ENCODE measurements at regions not wholly inside any gene's neighbourhood (a gene's known extent, or its start where the extent isn't known, plus 50 kb on each side); places are given as distances from the start of the nearest gene placed in this dataset.

DNA sequence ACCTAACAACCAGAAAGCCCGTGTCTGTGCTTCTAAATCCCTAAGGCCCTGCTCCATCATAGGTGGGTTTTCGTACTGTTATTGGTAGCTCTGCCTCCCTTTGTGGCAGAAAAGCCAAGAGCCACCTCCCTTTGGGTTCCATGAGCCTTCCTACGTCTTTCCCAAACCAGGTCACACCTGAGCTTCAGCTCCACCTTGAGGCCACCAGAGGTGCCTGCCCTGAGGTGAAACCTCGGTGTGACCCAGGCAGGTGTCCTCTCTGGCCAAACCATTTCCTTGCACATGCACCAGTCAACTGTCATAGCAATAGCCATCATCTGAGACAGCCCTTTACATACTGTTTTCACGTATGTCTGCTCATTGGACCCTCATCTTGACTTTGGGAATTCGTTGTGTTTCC, 188.0 kb upstream of the RBPJ start:
- H3K27me3 Mint-ChIP-seq (ENCODE audit: low read depth): peaks cover 4% of the 10 kb centered on the region
- H3K4me1 Mint-ChIP-seq: peaks cover 6% of the 10 kb centered on the region
- no peak overlapping the region for H3K4me3 Mint-ChIP-seq
- H3K36me3 Mint-ChIP-seq (ENCODE audit: low read depth): no peaks in the 10 kb centered on the region
- TF ChIP-seq, protein P1, sequence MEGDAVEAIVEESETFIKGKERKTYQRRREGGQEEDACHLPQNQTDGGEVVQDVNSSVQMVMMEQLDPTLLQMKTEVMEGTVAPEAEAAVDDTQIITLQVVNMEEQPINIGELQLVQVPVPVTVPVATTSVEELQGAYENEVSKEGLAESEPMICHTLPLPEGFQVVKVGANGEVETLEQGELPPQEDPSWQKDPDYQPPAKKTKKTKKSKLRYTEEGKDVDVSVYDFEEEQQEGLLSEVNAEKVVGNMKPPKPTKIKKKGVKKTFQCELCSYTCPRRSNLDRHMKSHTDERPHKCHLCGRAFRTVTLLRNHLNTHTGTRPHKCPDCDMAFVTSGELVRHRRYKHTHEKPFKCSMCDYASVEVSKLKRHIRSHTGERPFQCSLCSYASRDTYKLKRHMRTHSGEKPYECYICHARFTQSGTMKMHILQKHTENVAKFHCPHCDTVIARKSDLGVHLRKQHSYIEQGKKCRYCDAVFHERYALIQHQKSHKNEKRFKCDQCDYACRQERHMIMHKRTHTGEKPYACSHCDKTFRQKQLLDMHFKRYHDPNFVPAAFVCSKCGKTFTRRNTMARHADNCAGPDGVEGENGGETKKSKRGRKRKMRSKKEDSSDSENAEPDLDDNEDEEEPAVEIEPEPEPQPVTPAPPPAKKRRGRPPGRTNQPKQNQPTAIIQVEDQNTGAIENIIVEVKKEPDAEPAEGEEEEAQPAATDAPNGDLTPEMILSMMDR (IDR thresholded peaks at IDR 0.05; ENCODE audit: unreplicated experiment in 3 of 3): no peak
- H3K9me3 Mint-ChIP-seq: peaks cover 6% of the 10 kb centered on the region
- H3K27ac Mint-ChIP-seq: no peak overlapping the region

DNA sequence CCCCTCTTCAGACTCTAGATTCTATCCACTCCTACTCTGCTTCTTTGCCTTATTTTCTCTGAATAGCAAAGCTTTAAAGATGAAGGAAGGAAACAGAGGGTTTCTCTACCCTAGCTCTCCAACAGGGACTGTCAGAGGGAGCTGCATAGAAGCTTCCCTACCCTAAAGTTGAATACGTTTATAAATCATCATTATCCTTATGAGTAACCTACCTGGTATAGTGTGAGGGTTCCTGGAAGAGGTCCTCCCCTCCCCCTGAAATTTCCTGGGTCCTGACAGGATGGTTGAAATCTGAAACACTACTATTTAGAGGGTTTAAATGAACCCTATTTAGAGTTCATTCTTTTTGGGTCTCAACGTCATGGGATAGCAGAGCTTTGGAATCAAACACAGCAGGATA, 187.0 kb upstream of the RBPJ start:
- H3K27ac Mint-ChIP-seq: no peak overlapping the region
- peaks cover 4% of the 10 kb centered on the region for H3K9me3 Mint-ChIP-seq
- peaks cover 10% of the 10 kb centered on the region for H3K4me1 Mint-ChIP-seq
- H3K27me3 Mint-ChIP-seq (ENCODE audit: low read depth): peaks cover 7% of the 10 kb centered on the region
- TF ChIP-seq, protein P1 (IDR thresholded peaks at IDR 0.05; ENCODE audit: unreplicated experiment in 3 of 3): no peak
- H3K4me3 Mint-ChIP-seq: no peak overlapping the region
- no peaks in the 10 kb centered on the region for H3K36me3 Mint-ChIP-seq (ENCODE audit: low read depth)

DNA sequence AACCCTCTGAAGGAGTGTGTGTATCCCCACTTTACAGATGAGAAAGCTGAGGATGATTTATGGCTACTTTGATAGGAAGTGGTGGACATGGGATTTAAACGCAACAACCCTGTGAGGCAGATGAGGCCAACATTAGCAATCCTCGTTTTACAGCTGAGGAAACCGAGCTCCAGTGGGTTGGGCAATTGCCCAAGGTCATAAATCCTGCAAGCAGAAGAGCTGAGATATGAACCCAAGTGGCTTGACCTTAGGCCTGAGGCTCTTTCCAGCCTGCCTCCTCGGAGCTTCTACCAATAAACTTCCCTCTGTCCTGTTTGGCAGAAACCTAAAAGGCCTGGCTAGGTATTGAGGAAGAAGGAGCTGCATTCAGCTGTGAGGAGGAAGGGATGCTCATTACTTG, 185.5 kb upstream of the RBPJ start:
- Mint-ChIP-seq H3K27me3 (ENCODE audit: low read depth) (peaks cover 7% of the 10 kb centered on the region), H3K27ac (no peak overlapping the region), H3K4me3 (no peak overlapping the region), H3K36me3 (ENCODE audit: low read depth) (no peaks in the 10 kb centered on the region), H3K9me3 (peaks cover 3% of the 10 kb centered on the region), H3K4me1 (peaks cover 10% of the 10 kb centered on the region)
- TF ChIP-seq, protein P1 (IDR thresholded peaks at IDR 0.05; ENCODE audit: unreplicated experiment in 3 of 3): no peak

DNA sequence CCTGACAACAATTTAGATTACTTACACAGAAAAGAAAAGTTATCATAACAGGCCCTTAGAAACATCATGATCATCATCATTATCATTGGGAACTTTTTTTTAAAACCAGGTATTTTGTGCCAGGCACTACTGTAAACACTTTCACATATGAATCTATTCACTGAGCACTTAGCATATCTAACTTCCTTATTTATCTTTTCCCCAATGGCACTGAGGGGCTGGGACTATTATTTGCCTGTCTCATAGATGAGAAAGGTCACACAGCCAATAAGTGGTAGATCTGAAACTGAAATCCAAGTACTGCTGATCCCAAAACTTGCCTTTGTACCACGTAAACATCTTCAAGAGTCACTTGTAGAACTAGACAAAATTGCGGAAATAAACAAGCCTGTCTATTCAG, 184.2 kb upstream of the RBPJ start:
- H3K9me3 Mint-ChIP-seq: no peaks in the 10 kb centered on the region
- H3K27me3 Mint-ChIP-seq (ENCODE audit: low read depth): peaks cover 7% of the 10 kb centered on the region
- TF ChIP-seq, protein P1 (IDR thresholded peaks at IDR 0.05; ENCODE audit: unreplicated experiment in 3 of 3): no peak
- H3K36me3 Mint-ChIP-seq (ENCODE audit: low read depth): no peaks in the 10 kb centered on the region
- H3K4me1 Mint-ChIP-seq: peaks cover 18% of the 10 kb centered on the region
- no peak overlapping the region for H3K4me3 Mint-ChIP-seq
- H3K27ac Mint-ChIP-seq: no peak overlapping the region

DNA sequence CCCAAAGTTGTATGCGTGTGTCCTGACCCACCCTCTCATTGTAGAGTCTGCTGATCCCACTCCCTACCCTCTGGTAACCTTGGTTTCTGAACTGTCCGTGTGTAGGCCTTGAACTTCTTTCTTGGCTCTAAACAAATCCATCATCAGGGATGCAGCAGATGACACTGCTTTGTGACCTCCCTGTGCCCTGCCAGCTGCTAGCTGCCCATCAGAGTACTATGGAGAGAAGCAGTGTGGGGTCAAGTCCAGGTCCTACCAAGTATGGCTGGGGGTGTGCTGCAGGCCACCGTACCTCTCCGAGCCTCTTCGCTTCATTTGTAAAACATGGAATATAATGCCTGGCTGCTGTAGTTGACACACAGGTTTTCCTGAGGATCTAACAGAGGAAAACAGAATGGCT, 183.5 kb upstream of the RBPJ start:
- H3K9me3 Mint-ChIP-seq: no peaks in the 10 kb centered on the region

DNA sequence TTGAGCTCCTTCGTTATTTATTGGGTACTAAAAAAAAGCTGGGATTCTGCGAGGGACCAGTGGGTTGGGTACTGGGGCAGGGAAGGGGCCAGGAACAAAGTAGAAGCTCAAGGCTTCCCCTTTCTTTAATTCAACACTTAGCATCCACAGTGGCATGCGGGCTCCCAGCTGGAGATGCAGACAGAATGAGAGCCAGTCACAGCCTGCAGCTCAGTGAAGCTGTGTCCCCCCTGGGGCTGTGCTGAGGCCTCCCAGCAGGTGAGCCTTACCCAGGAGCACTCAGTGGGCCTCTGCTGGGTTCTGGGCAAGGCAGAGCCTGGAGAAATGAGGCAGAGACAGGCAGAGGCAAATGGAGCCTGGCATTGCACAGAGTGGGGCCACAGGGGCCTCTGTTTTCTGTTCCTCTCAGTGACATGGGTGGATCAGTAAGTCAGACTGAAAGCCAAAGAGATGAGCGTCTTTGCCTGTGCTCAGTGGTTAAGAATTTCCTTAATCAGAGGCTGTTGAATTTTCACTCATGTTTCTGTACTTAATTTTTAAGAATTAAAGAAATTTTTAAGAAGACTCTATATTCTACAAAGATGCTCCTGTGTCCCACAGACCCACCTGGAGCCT, 181.4 kb upstream of the RBPJ start:
- Mint-ChIP-seq H3K9me3 (no peaks in the 10 kb centered on the region), H3K4me1 (peaks cover 28% of the 10 kb centered on the region), H3K36me3 (ENCODE audit: low read depth) (no peaks in the 10 kb centered on the region), H3K27ac (no peak overlapping the region), H3K4me3 (no peak overlapping the region), H3K27me3 (ENCODE audit: low read depth) (peaks cover 4% of the 10 kb centered on the region)
- TF ChIP-seq, protein P1 (IDR thresholded peaks at IDR 0.05; ENCODE audit: unreplicated experiment in 3 of 3): no peak

More for the DNA sequence above, 183.5 kb upstream of the RBPJ start:
- H3K27me3 Mint-ChIP-seq (ENCODE audit: low read depth): peaks cover 7% of the 10 kb centered on the region
- H3K36me3 Mint-ChIP-seq (ENCODE audit: low read depth): no peaks in the 10 kb centered on the region
- peaks cover 25% of the 10 kb centered on the region for H3K4me1 Mint-ChIP-seq
- H3K4me3 Mint-ChIP-seq: no peak overlapping the region
- H3K27ac Mint-ChIP-seq: no peak overlapping the region
- TF ChIP-seq, protein P1 (IDR thresholded peaks at IDR 0.05; ENCODE audit: unreplicated experiment in 3 of 3): no peak
